ENCODE measurements at regions not wholly inside any gene's neighbourhood (a gene's known extent, or its start where the extent isn't known, plus 50 kb on each side); places are given as distances from the start of the nearest gene placed in this dataset.
"Not testable (repeated sequence)": the region's sequence is repeated elsewhere in the genome, so short reads cannot be mapped to it uniquely, and the experiment has no call there.

- peaks cover 8% of the 10 kb centered on the region; the same call in 1 of the 2 replicates for H3K4me1 ChIP-seq (ENCODE audit: control insufficient read depth, insufficient read depth, low read length)
- no peak overlapping the region for H3K4me3 ChIP-seq (ENCODE audit: low read depth, low read length)
- H3K9me3 ChIP-seq (ENCODE audit: control insufficient read depth, insufficient read depth, low read depth, low read length) = no peaks in the 10 kb centered on the region; the same call in 1 of the 2 replicates
- no peak overlapping the region for H3K9ac ChIP-seq (ENCODE audit: low read length)
- no peaks in the 10 kb centered on the region for H3K36me3 ChIP-seq (ENCODE audit: control insufficient read depth, insufficient read depth, low read length)
- no peak overlapping the region for H3K27ac ChIP-seq (ENCODE audit: low read depth, low read length)
- H3K27me3 ChIP-seq (ENCODE audit: control insufficient read depth, insufficient read depth, low read length) = no peaks in the 10 kb centered on the region
These were observed 1384.8 kb downstream of the RPIA start for GRCh38 chr2:90076311-90076710.

- Histone ChIP-seq H3K4me1 (ENCODE audit: control insufficient read depth, insufficient read depth, low read length) (peaks cover 8% of the 10 kb centered on the region; the same call in 1 of the 2 replicates), H3K27ac (ENCODE audit: low read depth, low read length) (no peak overlapping the region), H3K36me3 (ENCODE audit: control insufficient read depth, insufficient read depth, low read length) (no peaks in the 10 kb centered on the region), H3K27me3 (ENCODE audit: control insufficient read depth, insufficient read depth, low read length) (no peaks in the 10 kb centered on the region), H3K9ac (ENCODE audit: low read length) (no peak overlapping the region), H3K9me3 (ENCODE audit: control insufficient read depth, insufficient read depth, low read depth, low read length) (no peaks in the 10 kb centered on the region; the same call in 1 of the 2 replicates), H3K4me3 (ENCODE audit: low read depth, low read length) (no peak overlapping the region)
These were observed 1386.5 kb downstream of the RPIA start for GRCh38 chr2:90077948-90078347.

GRCh38 chr2:90079374-90079773 is 1387.9 kb downstream of the RPIA start:
- peaks cover 8% of the 10 kb centered on the region; the same call in 1 of the 2 replicates for H3K4me1 ChIP-seq (ENCODE audit: control insufficient read depth, insufficient read depth, low read length)
- H3K4me3 ChIP-seq (ENCODE audit: low read depth, low read length) = no peak overlapping the region
- H3K27ac ChIP-seq (ENCODE audit: low read depth, low read length) = no peak overlapping the region
- H3K27me3 ChIP-seq (ENCODE audit: control insufficient read depth, insufficient read depth, low read length) = no peaks in the 10 kb centered on the region
- H3K9ac ChIP-seq (ENCODE audit: low read length) = no peak overlapping the region
- no peaks in the 10 kb centered on the region for H3K36me3 ChIP-seq (ENCODE audit: control insufficient read depth, insufficient read depth, low read length)
- no peaks in the 10 kb centered on the region; the same call in 1 of the 2 replicates for H3K9me3 ChIP-seq (ENCODE audit: control insufficient read depth, insufficient read depth, low read depth, low read length)

GRCh38 chr2:90087792-90088191 is 1396.3 kb downstream of the RPIA start:
- H3K27me3 ChIP-seq (ENCODE audit: control insufficient read depth, insufficient read depth, low read length); H3K4me3 ChIP-seq (ENCODE audit: low read depth, low read length); H3K27ac ChIP-seq (ENCODE audit: low read depth, low read length); H3K36me3 ChIP-seq (ENCODE audit: control insufficient read depth, insufficient read depth, low read length); H3K9ac ChIP-seq (ENCODE audit: low read length); H3K9me3 ChIP-seq (ENCODE audit: control insufficient read depth, insufficient read depth, low read depth, low read length); H3K4me1 ChIP-seq (ENCODE audit: control insufficient read depth, insufficient read depth, low read length): not testable (repeated sequence)

DNA sequence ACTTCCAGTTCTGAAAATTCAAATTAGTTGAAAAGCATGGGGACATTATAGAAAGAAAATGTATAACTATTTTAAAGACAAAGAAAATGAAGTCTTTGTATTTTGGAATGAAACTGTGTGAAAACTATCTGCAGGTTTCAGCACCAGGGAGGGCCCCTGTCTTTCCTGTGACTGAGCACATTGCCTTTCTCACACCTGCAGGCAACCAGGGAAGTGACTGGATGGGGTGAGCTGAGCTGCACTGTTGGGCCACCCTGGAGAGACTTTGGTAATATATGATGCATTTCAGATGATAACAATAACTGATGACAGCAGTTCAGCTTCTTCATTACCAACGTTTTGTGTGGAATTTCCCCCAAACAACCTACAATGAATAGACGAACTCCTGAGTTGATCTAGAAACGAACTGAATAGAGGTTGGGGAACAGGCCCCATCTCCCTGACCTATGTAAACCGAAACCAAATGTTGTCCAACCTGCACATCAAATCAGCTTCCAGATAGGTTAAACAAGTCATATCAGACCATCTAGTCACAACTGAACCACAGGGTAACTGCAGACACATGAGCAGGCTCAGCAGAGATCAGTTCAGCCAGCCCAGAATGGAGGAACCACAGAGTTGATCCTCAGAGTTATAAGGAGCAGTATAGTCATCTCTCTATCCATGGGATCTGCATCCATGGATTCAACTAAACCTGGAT is 1402.2 kb downstream of the RPIA start:
- H3K4me3 ChIP-seq (ENCODE audit: low read depth, low read length); H3K27ac ChIP-seq (ENCODE audit: low read depth, low read length); H3K36me3 ChIP-seq (ENCODE audit: control insufficient read depth, insufficient read depth, low read length); H3K9me3 ChIP-seq (ENCODE audit: control insufficient read depth, insufficient read depth, low read depth, low read length); H3K9ac ChIP-seq (ENCODE audit: low read length); H3K27me3 ChIP-seq (ENCODE audit: control insufficient read depth, insufficient read depth, low read length); H3K4me1 ChIP-seq (ENCODE audit: control insufficient read depth, insufficient read depth, low read length): not testable (repeated sequence)

- not testable (repeated sequence) for H3K27ac ChIP-seq (ENCODE audit: low read depth, low read length); H3K4me1 ChIP-seq (ENCODE audit: control insufficient read depth, insufficient read depth, low read length); H3K9me3 ChIP-seq (ENCODE audit: control insufficient read depth, insufficient read depth, low read depth, low read length); H3K4me3 ChIP-seq (ENCODE audit: low read depth, low read length); H3K27me3 ChIP-seq (ENCODE audit: control insufficient read depth, insufficient read depth, low read length); H3K9ac ChIP-seq (ENCODE audit: low read length); H3K36me3 ChIP-seq (ENCODE audit: control insufficient read depth, insufficient read depth, low read length)
These were observed 1406.1 kb downstream of the RPIA start for GRCh38 chr2:90097617-90098016.

GRCh38 chr2:90105142-90105541 is 1413.7 kb downstream of the RPIA start:
- not testable (repeated sequence) for H3K36me3 ChIP-seq (ENCODE audit: control insufficient read depth, insufficient read depth, low read length); H3K4me3 ChIP-seq (ENCODE audit: low read depth, low read length); H3K4me1 ChIP-seq (ENCODE audit: control insufficient read depth, insufficient read depth, low read length); H3K9ac ChIP-seq (ENCODE audit: low read length); H3K27ac ChIP-seq (ENCODE audit: low read depth, low read length); H3K9me3 ChIP-seq (ENCODE audit: control insufficient read depth, insufficient read depth, low read depth, low read length); H3K27me3 ChIP-seq (ENCODE audit: control insufficient read depth, insufficient read depth, low read length)

DNA sequence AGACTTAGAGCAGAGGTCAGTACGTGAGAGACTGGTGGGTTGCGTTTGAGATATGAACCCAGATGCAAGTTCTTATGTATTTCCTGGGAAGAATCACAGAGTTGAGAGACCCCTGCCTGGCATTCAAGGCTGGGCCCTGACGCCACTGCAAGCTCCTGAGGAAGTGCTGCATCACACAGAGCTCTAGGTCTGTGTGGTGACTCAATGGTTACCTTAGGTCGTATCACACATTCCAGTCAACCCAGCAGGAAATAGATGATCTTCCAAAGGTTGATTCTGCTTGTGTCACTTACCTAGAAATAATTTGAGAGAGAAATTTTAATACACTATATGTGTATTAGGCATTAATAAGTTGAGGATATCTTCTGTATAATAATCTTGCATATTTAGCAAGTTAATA is 1431.9 kb downstream of the RPIA start:
- not testable (repeated sequence) for H3K4me1 ChIP-seq (ENCODE audit: control insufficient read depth, insufficient read depth, low read length); H3K27ac ChIP-seq (ENCODE audit: low read depth, low read length); H3K9ac ChIP-seq (ENCODE audit: low read length); H3K9me3 ChIP-seq (ENCODE audit: control insufficient read depth, insufficient read depth, low read depth, low read length); H3K36me3 ChIP-seq (ENCODE audit: control insufficient read depth, insufficient read depth, low read length); H3K27me3 ChIP-seq (ENCODE audit: control insufficient read depth, insufficient read depth, low read length); H3K4me3 ChIP-seq (ENCODE audit: low read depth, low read length)

DNA sequence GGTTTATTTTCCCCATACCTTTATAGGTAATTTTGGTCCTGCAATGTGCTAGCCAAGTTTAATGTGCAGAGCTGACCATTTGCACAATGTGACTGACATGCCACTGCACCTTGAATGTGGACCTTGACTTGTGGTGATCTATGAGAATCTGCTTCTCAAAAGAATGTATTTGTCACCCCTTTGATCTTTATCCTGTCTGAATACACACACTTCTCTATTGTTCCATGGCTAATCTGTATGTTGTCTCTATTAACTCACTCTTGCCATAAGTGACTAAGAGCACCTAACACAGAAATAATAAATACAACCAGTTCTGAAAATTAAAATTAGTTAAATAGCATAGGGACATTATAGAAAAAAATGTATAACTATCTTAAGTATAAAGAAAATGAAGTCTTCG is 1447.6 kb downstream of the RPIA start:
- not testable (repeated sequence) for H3K27ac ChIP-seq (ENCODE audit: low read depth, low read length); H3K36me3 ChIP-seq (ENCODE audit: control insufficient read depth, insufficient read depth, low read length); H3K4me3 ChIP-seq (ENCODE audit: low read depth, low read length); H3K27me3 ChIP-seq (ENCODE audit: control insufficient read depth, insufficient read depth, low read length); H3K9me3 ChIP-seq (ENCODE audit: control insufficient read depth, insufficient read depth, low read depth, low read length); H3K4me1 ChIP-seq (ENCODE audit: control insufficient read depth, insufficient read depth, low read length); H3K9ac ChIP-seq (ENCODE audit: low read length)

DNA sequence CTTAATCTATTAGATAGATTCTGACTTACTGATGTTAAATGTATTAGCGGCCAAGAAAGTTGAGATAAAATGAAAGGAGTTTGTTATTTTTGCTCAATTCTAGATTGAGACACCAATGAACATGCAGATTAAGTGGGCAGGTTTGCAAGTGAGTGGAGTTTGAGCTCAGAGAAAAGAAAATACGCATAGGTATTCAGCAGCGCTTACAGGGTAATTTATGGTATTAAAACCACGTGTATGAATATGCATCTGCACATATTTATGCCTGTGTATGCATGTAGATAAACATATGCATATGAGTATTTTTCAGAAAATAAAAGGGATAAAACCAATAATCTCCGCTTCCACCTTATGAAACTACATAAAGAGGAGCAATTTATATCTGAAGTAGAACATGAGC is 1450.1 kb downstream of the RPIA start:
- H3K4me3 ChIP-seq (ENCODE audit: low read depth, low read length); H3K36me3 ChIP-seq (ENCODE audit: control insufficient read depth, insufficient read depth, low read length); H3K9me3 ChIP-seq (ENCODE audit: control insufficient read depth, insufficient read depth, low read depth, low read length); H3K27me3 ChIP-seq (ENCODE audit: control insufficient read depth, insufficient read depth, low read length); H3K27ac ChIP-seq (ENCODE audit: low read depth, low read length); H3K4me1 ChIP-seq (ENCODE audit: control insufficient read depth, insufficient read depth, low read length); H3K9ac ChIP-seq (ENCODE audit: low read length): not testable (repeated sequence)

- H3K9me3 ChIP-seq (ENCODE audit: control insufficient read depth, insufficient read depth, low read depth, low read length); H3K27me3 ChIP-seq (ENCODE audit: control insufficient read depth, insufficient read depth, low read length); H3K36me3 ChIP-seq (ENCODE audit: control insufficient read depth, insufficient read depth, low read length); H3K4me1 ChIP-seq (ENCODE audit: control insufficient read depth, insufficient read depth, low read length); H3K27ac ChIP-seq (ENCODE audit: low read depth, low read length); H3K9ac ChIP-seq (ENCODE audit: low read length); H3K4me3 ChIP-seq (ENCODE audit: low read depth, low read length): not testable (repeated sequence)
These were observed 1460.3 kb downstream of the RPIA start for GRCh38 chr2:90151805-90152204.

DNA sequence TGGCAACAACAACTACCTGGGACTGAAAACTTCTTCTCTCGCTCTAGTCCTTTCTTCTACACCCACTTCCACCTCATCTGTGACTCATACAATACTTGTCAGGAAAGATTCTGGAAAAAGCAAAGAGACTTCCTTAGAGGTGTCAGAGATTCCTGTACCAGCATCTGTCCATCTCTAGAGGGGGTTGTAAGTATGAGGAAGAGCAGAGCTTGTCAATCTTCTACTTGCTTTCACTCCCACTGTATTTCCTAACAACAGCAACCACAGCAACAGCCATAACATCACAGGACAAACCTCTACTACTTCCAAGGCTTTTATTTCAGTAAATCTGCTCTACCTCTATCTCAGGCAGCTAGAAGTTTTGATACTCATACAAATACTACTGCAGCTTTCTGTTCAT is 1479.5 kb downstream of the RPIA start:
- not testable (repeated sequence) for H3K9me3 ChIP-seq (ENCODE audit: control insufficient read depth, insufficient read depth, low read depth, low read length); H3K4me3 ChIP-seq (ENCODE audit: low read depth, low read length); H3K4me1 ChIP-seq (ENCODE audit: control insufficient read depth, insufficient read depth, low read length); H3K27me3 ChIP-seq (ENCODE audit: control insufficient read depth, insufficient read depth, low read length); H3K9ac ChIP-seq (ENCODE audit: low read length); H3K27ac ChIP-seq (ENCODE audit: low read depth, low read length); H3K36me3 ChIP-seq (ENCODE audit: control insufficient read depth, insufficient read depth, low read length)

Data from HUES6 (cell line).